ENCODE measurements at regions not wholly inside any gene's neighbourhood (a gene's known extent, or its start where the extent isn't known, plus 50 kb on each side); places are given as distances from the start of the nearest gene placed in this dataset.

GRCh38 chr5:153926201-153926600 lies 112.5 kb downstream of the FAM114A2 start:
- no peaks in the 10 kb centered on the region for H3K79me2 ChIP-seq (ENCODE audit: low read length)
- no peak for TF ChIP-seq EZH2 (IDR thresholded peaks at IDR 0.05; ENCODE audit: low read length, unreplicated experiment)
- TF ChIP-seq, protein P1, sequence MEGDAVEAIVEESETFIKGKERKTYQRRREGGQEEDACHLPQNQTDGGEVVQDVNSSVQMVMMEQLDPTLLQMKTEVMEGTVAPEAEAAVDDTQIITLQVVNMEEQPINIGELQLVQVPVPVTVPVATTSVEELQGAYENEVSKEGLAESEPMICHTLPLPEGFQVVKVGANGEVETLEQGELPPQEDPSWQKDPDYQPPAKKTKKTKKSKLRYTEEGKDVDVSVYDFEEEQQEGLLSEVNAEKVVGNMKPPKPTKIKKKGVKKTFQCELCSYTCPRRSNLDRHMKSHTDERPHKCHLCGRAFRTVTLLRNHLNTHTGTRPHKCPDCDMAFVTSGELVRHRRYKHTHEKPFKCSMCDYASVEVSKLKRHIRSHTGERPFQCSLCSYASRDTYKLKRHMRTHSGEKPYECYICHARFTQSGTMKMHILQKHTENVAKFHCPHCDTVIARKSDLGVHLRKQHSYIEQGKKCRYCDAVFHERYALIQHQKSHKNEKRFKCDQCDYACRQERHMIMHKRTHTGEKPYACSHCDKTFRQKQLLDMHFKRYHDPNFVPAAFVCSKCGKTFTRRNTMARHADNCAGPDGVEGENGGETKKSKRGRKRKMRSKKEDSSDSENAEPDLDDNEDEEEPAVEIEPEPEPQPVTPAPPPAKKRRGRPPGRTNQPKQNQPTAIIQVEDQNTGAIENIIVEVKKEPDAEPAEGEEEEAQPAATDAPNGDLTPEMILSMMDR (conservative IDR thresholded peaks at IDR 0.05; ENCODE audit: low read depth, low read length), result no peak
- TF ChIP-seq EZH2phosphoT487 (IDR thresholded peaks at IDR 0.05; ENCODE audit: borderline replicate concordance, low read length), result no peak
- H4K20me1 ChIP-seq (ENCODE audit: low read length), result no peaks in the 10 kb centered on the region
- ChIA-PET POLR2A (ENCODE audit: unreplicated experiment) (no interaction called here), CTCF (no interaction called here)
- no peak overlapping the region for H3K4me3 ChIP-seq (ENCODE audit: low read length)
- H3K4me2 ChIP-seq (ENCODE audit: low read length), result no peak overlapping the region
- DNase-seq (no peak), ATAC-seq (no peak)
- H3K9me2 ChIP-seq (replicated peaks; ENCODE audit: low read length), result no peaks in the 10 kb centered on the region
- intact Hi-C loops (cut with micrococcal nuclease), result no loop called here
- H3K27me3 ChIP-seq (ENCODE audit: low read length), result peaks cover 11% of the 10 kb centered on the region; the same call in 1 of the 2 replicates
- no peak overlapping the region for H3K27ac ChIP-seq (ENCODE audit: low read length)
- BruUV-seq (replicated peaks), result no TSS peak
- H3K9me3 ChIP-seq (ENCODE audit: low read length), result no peaks in the 10 kb centered on the region
- no peaks in the 10 kb centered on the region for H3F3A ChIP-seq (ENCODE audit: low read length, unreplicated experiment)
- no peak overlapping the region for H3K9ac ChIP-seq (ENCODE audit: low read length)
- no peaks in the 10 kb centered on the region for H3K36me3 ChIP-seq (ENCODE audit: low read depth, low read length)
- no peak overlapping the region for H2AFZ ChIP-seq (ENCODE audit: low read length)
- H3K4me1 ChIP-seq (ENCODE audit: insufficient read depth, low read length), result no peaks in the 10 kb centered on the region

GRCh38 chr5:153919161-153919560 lies 119.5 kb downstream of the FAM114A2 start:
- Histone ChIP-seq H2AFZ (ENCODE audit: low read length) (no peak overlapping the region), H3K9me3 (ENCODE audit: low read length) (no peaks in the 10 kb centered on the region), H3K36me3 (ENCODE audit: low read depth, low read length) (no peaks in the 10 kb centered on the region), H3K4me3 (ENCODE audit: low read length) (no peak overlapping the region), H3F3A (ENCODE audit: low read length, unreplicated experiment) (no peaks in the 10 kb centered on the region), H3K4me1 (ENCODE audit: insufficient read depth, low read length) (no peaks in the 10 kb centered on the region), H4K20me1 (ENCODE audit: low read length) (no peaks in the 10 kb centered on the region), H3K9me2 (replicated peaks; ENCODE audit: low read length) (no peaks in the 10 kb centered on the region), H3K79me2 (ENCODE audit: low read length) (no peaks in the 10 kb centered on the region), H3K9ac (ENCODE audit: low read length) (no peak overlapping the region), H3K27ac (ENCODE audit: low read length) (no peak overlapping the region), H3K27me3 (ENCODE audit: low read length) (peaks cover 11% of the 10 kb centered on the region), H3K4me2 (ENCODE audit: low read length) (no peak overlapping the region)
- TF ChIP-seq EZH2 (IDR thresholded peaks at IDR 0.05; ENCODE audit: low read length, unreplicated experiment) (no peak), EZH2phosphoT487 (IDR thresholded peaks at IDR 0.05; ENCODE audit: borderline replicate concordance, low read length) (no peak)
- TF ChIP-seq, protein P1 (conservative IDR thresholded peaks at IDR 0.05; ENCODE audit: low read depth, low read length), result no peak
- ATAC-seq, result no peak
- ChIA-PET POLR2A (ENCODE audit: unreplicated experiment) (no interaction called here), CTCF (no interaction called here)
- BruUV-seq (replicated peaks), result no TSS peak
- intact Hi-C loops (cut with micrococcal nuclease), result no loop called here
- no peak for DNase-seq

DNA sequence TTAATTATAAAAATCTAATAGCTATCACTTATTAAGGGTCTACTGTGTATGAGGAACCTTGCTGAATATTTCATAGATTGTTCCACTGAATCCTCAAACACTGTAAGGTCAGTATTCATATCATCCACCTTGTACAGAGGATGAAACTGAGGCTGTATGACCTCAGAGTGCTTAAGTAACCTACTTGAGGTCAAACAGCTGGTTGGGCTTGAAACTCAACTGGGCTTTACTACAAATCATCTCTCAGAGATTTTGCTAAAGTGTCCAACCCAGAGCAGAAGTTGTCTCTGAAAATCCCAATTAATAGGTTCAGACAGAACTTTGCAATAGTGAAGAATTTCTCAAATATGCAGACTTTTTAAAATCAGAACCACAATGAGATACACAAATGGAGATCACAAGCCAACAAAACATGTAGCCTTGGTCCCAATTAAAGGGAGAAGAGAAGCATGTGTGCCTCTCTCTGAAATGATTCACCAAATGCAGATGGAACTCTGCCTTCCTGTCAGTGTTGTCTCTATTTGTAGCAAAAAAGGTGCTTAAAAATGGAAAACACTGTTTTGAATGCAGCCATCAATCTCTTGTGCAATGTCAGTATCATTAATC lies 131.4 kb downstream of the FAM114A2 start:
- TF ChIP-seq EZH2 (IDR thresholded peaks at IDR 0.05; ENCODE audit: low read length, unreplicated experiment) (no peak), EZH2phosphoT487 (IDR thresholded peaks at IDR 0.05; ENCODE audit: borderline replicate concordance, low read length) (no peak)
- TF ChIP-seq, protein P1 (conservative IDR thresholded peaks at IDR 0.05; ENCODE audit: low read depth, low read length), result no peak
- ChIA-PET CTCF (no interaction called here), POLR2A (ENCODE audit: unreplicated experiment) (no interaction called here)
- Histone ChIP-seq H3K4me3 (ENCODE audit: low read length) (no peak overlapping the region), H3K9me2 (replicated peaks; ENCODE audit: low read length) (no peaks in the 10 kb centered on the region), H3F3A (ENCODE audit: low read length, unreplicated experiment) (no peaks in the 10 kb centered on the region), H2AFZ (ENCODE audit: low read length) (no peak overlapping the region), H3K27me3 (ENCODE audit: low read length) (no peaks in the 10 kb centered on the region), H3K36me3 (ENCODE audit: low read depth, low read length) (no peaks in the 10 kb centered on the region), H4K20me1 (ENCODE audit: low read length) (no peaks in the 10 kb centered on the region), H3K9me3 (ENCODE audit: low read length) (no peaks in the 10 kb centered on the region), H3K4me2 (ENCODE audit: low read length) (no peak overlapping the region), H3K9ac (ENCODE audit: low read length) (no peak overlapping the region), H3K4me1 (ENCODE audit: insufficient read depth, low read length) (no peaks in the 10 kb centered on the region), H3K27ac (ENCODE audit: low read length) (no peak overlapping the region), H3K79me2 (ENCODE audit: low read length) (no peaks in the 10 kb centered on the region)
- intact Hi-C loops (cut with micrococcal nuclease), result no loop called here
- no peak for DNase-seq
- ATAC-seq, result no peak
- BruUV-seq (replicated peaks), result no TSS peak
